GM12878 (cell line): ENCODE measurements at regions not wholly inside any gene's neighbourhood (a gene's known extent, or its start where the extent isn't known, plus 50 kb on each side); places are given as distances from the start of the nearest gene placed in this dataset.

Experiments
- IKZF2 ChIP-seq, 2 experiments: fragments of 450-650 bp; IDR thresholded peaks; 2 replicates each; pipeline ENCODE4 v1.6.1; 2017; ENCODE audit warnings: mild to moderate bottlenecking in 2 of 2, moderate library complexity in 2 of 2
- ZBTB40 ChIP-seq: fragments of 450-650 bp; IDR thresholded peaks from 2 replicates; pipeline ENCODE4 v1.6.1; 2016; ENCODE audit warnings: mild to moderate bottlenecking, moderate library complexity, borderline replicate concordance
- ZNF687 ChIP-seq: fragments of 450-650 bp; IDR thresholded peaks from 2 replicates; pipeline ENCODE4 v1.6.1; 2017; ENCODE audit warnings: mild to moderate bottlenecking, moderate library complexity

GRCh38 chr20:53655625-53656292, 62.1 kb upstream of the ZNF217 start (continued):
- TF ChIP-seq ZNF687 (no peak), ZBTB40 (no peak), IKZF2 (IDR thresholded peaks at IDR 0.05) (no peak; a peak in 1 of 4 replicates)
- TF ChIP-seq, all 136 proteins: peak for 9
